GM23338 (cell line): ENCODE measurements at regions not wholly inside any gene's neighbourhood (a gene's known extent, or its start where the extent isn't known, plus 50 kb on each side); places are given as distances from the start of the nearest gene placed in this dataset.

ENCODE experiments used
- ATAC-seq: fragments of 200-7000 bp; cut with Tn5 transposase; 3 replicates; pipeline ENCODE4 v1.9.1; 2020
- DNase-seq: peaks from one replicate; pipeline ENCODE4 v3.0.0-alpha.2; 2015; ENCODE audit warnings: low spot score
- H2AFZ ChIP-seq: fragments of 200-600 bp; sonication (generic); 2 replicates; pipeline ENCODE4 v1.8.0; 2016; ENCODE audit warnings: antibody characterized with exemption, mild to moderate bottlenecking, moderate library complexity
- H3F3A ChIP-seq: fragments of 200-600 bp; sonication (generic); replicated peaks from 2 replicates; pipeline ENCODE4 v1.8.0; 2017; ENCODE audit warnings: antibody characterized with exemption, mixed run types, low read depth
- H3K27ac ChIP-seq: fragments of 200-600 bp; sonication (generic); 2 replicates; pipeline ENCODE4 v1.6.1; 2016; ENCODE audit warnings: low read depth
- H3K27me3 ChIP-seq: fragments of 200-600 bp; sonication (generic); 2 replicates; pipeline ENCODE4 v1.8.0; 2016; ENCODE audit warnings: mild to moderate bottlenecking, mixed run types, moderate library complexity; ENCODE audit not compliant: insufficient read depth
- H3K36me3 ChIP-seq: fragments of 200-600 bp; sonication (generic); 2 replicates; pipeline ENCODE4 v1.8.0; 2016; ENCODE audit warnings: mild to moderate bottlenecking; ENCODE audit not compliant: insufficient read depth
- H3K4me1 ChIP-seq: fragments of 200-600 bp; sonication (generic); 2 replicates; pipeline ENCODE4 v1.8.0; 2016; ENCODE audit warnings: mild to moderate bottlenecking, moderate library complexity; ENCODE audit not compliant: insufficient read depth
- H3K4me2 ChIP-seq: fragments of 200-600 bp; sonication (generic); 2 replicates; pipeline ENCODE4 v1.7.1; 2017; ENCODE audit warnings: mixed run types
- H3K4me3 ChIP-seq: fragments of 200-600 bp; sonication (generic); 2 replicates; pipeline ENCODE4 v1.6.1; 2016; ENCODE audit warnings: mixed run types
- H3K79me2 ChIP-seq: fragments of 200-600 bp; sonication (generic); replicated peaks from 2 replicates; pipeline ENCODE4 v1.8.0; 2017; ENCODE audit warnings: mild to moderate bottlenecking; ENCODE audit not compliant: insufficient read depth
- H3K9me2 ChIP-seq: fragments of 200-600 bp; sonication (generic); 2 replicates; pipeline ENCODE4 v1.8.0; 2017; ENCODE audit not compliant: insufficient read depth
- H4K20me1 ChIP-seq: fragments of 200-600 bp; sonication (generic); replicated peaks from 2 replicates; pipeline ENCODE4 v1.8.0; 2017; ENCODE audit warnings: mild to moderate bottlenecking; ENCODE audit not compliant: insufficient read depth
- H3K27ac Mint-ChIP-seq: 2 replicates; pipeline ENCODE4 v1.8.0; 2020; ENCODE audit warnings: inconsistent platforms, mild to moderate bottlenecking, moderate library complexity, mixed read lengths
- H3K27me3 Mint-ChIP-seq: 3 replicates; pipeline ENCODE4 v1.8.0; 2022; ENCODE audit warnings: low read depth, mild to moderate bottlenecking, moderate library complexity, mixed read lengths, inconsistent platforms; ENCODE audit not compliant: insufficient read depth, poor library complexity
- H3K36me3 Mint-ChIP-seq: 3 replicates; pipeline ENCODE4 v1.8.0; 2021; ENCODE audit warnings: low read depth, mild to moderate bottlenecking, inconsistent platforms, moderate library complexity, mixed read lengths
- H3K4me1 Mint-ChIP-seq: 3 replicates; pipeline ENCODE4 v1.8.0; 2020; ENCODE audit warnings: mild to moderate bottlenecking, inconsistent platforms, mixed read lengths
- H3K4me3 Mint-ChIP-seq: 3 replicates; pipeline ENCODE4 v1.8.0; 2021; ENCODE audit warnings: moderate library complexity, mild to moderate bottlenecking, inconsistent platforms, mixed read lengths
- H3K9me3 Mint-ChIP-seq: 3 replicates; pipeline ENCODE4 v1.8.0; 2020; ENCODE audit warnings: moderate library complexity, mild to moderate bottlenecking, inconsistent platforms, mixed read lengths
- ETS1 ChIP-seq: IDR thresholded peaks from 2 replicates; pipeline ENCODE4 v1.6.1; 2016; ENCODE audit warnings: antibody characterized with exemption
- POLR2AphosphoS5 ChIP-seq: IDR thresholded peaks from 2 replicates; pipeline ENCODE4 v1.6.1; 2016; ENCODE audit warnings: antibody characterized with exemption, low read depth
- REST ChIP-seq: IDR thresholded peaks from one replicate; pipeline ENCODE4 v1.6.1; 2018; ENCODE audit warnings: antibody characterized with exemption; ENCODE audit not compliant: unreplicated experiment
- STAT1 ChIP-seq: IDR thresholded peaks from one replicate; pipeline ENCODE4 v1.6.1; 2016; ENCODE audit warnings: antibody characterized with exemption; ENCODE audit not compliant: unreplicated experiment
- ZNF114 ChIP-seq: fragments of 250-450 bp; sonication (Bioruptor Pico); IDR thresholded peaks from 2 replicates; pipeline ENCODE4 v1.5.0; 2020; ENCODE audit warnings: mild to moderate bottlenecking, moderate library complexity
- TF ChIP-seq, protein P1 (sequence below), 2 experiments: fragments of 200-600 bp in 1 of 2; sonication (generic) in 1 of 2; conservative IDR thresholded peaks; 2 replicates each; pipeline versions ENCODE4 v1.5.1 to v1.6.1; 2016 to 2017; ENCODE audit warnings: antibody characterized with exemption in 2 of 2, low read depth in 2 of 2, mild to moderate bottlenecking in 2 of 2, moderate library complexity in 1 of 2

GRCh38 chr1:29956349-29957030, 720.2 kb downstream of the PTPRU start:
- DNase-seq (no peak), ATAC-seq (no peak)
- Histone ChIP-seq H3K9me2 (no peaks in the 10 kb centered on the region), H4K20me1 (no peaks in the 10 kb centered on the region), H2AFZ (no peak overlapping the region), H3K27ac (no peak overlapping the region), H3K36me3 (no peaks in the 10 kb centered on the region), H3K27me3 (no peaks in the 10 kb centered on the region), H3K4me1 (no peaks in the 10 kb centered on the region), H3K4me3 (no peak overlapping the region), H3K4me2 (no peak overlapping the region), H3K79me2 (no peaks in the 10 kb centered on the region), H3F3A (no peaks in the 10 kb centered on the region)
- TF ChIP-seq STAT1 (no peak), ETS1 (no peak)
- TF ChIP-seq, protein P1, sequence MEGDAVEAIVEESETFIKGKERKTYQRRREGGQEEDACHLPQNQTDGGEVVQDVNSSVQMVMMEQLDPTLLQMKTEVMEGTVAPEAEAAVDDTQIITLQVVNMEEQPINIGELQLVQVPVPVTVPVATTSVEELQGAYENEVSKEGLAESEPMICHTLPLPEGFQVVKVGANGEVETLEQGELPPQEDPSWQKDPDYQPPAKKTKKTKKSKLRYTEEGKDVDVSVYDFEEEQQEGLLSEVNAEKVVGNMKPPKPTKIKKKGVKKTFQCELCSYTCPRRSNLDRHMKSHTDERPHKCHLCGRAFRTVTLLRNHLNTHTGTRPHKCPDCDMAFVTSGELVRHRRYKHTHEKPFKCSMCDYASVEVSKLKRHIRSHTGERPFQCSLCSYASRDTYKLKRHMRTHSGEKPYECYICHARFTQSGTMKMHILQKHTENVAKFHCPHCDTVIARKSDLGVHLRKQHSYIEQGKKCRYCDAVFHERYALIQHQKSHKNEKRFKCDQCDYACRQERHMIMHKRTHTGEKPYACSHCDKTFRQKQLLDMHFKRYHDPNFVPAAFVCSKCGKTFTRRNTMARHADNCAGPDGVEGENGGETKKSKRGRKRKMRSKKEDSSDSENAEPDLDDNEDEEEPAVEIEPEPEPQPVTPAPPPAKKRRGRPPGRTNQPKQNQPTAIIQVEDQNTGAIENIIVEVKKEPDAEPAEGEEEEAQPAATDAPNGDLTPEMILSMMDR (conservative IDR thresholded peaks at IDR 0.05; ENCODE audit: low read depth in 2 of 2): no peak
- H3K9me3 Mint-ChIP-seq: no peaks in the 10 kb centered on the region; the same call in 2 of the 3 replicates
- H3K36me3 Mint-ChIP-seq: no peaks in the 10 kb centered on the region; the same call in 2 of the 3 replicates
- H3K4me3 Mint-ChIP-seq: no peak overlapping the region
- peaks cover 11% of the 10 kb centered on the region for H3K4me1 Mint-ChIP-seq
- H3K27ac Mint-ChIP-seq: no peak overlapping the region
- H3K27me3 Mint-ChIP-seq: peaks cover 2% of the 10 kb centered on the region

GRCh38 chr1:29954591-29954990, 718.3 kb downstream of the PTPRU start:
- no peak overlapping the region; the same call in 1 of the 2 replicates for H3K27ac Mint-ChIP-seq
- H3K27me3 Mint-ChIP-seq: peaks cover 1% of the 10 kb centered on the region
- H3K4me1 ChIP-seq: no peaks in the 10 kb centered on the region
- H3K4me3 ChIP-seq: no peak overlapping the region
- H3K4me3 Mint-ChIP-seq: no peak overlapping the region
- H2AFZ ChIP-seq: no peak overlapping the region
- no peaks in the 10 kb centered on the region; the same call in 2 of the 3 replicates for H3K36me3 Mint-ChIP-seq
- H3K79me2 ChIP-seq: no peaks in the 10 kb centered on the region
- DNase-seq (no peak), ATAC-seq (no peak)
- TF ChIP-seq STAT1: no peak
- no peak for TF ChIP-seq ETS1
- TF ChIP-seq, protein P1 (conservative IDR thresholded peaks at IDR 0.05; ENCODE audit: low read depth in 2 of 2): no peak
- no peak for TF ChIP-seq ZNF114 (CRISPR knock-in tag)
- TF ChIP-seq POLR2AphosphoS5: no peak
- TF ChIP-seq REST: no peak
- no peaks in the 10 kb centered on the region for H3K36me3 ChIP-seq
- H3K4me1 Mint-ChIP-seq: peaks cover 11% of the 10 kb centered on the region
- H3F3A ChIP-seq: no peaks in the 10 kb centered on the region
- no peaks in the 10 kb centered on the region for H3K9me2 ChIP-seq
- no peak overlapping the region for H3K4me2 ChIP-seq
- no peaks in the 10 kb centered on the region for H3K27me3 ChIP-seq
- no peak overlapping the region for H3K27ac ChIP-seq
- peaks cover 3% of the 10 kb centered on the region; the same call in 1 of the 3 replicates for H3K9me3 Mint-ChIP-seq
- no peaks in the 10 kb centered on the region for H4K20me1 ChIP-seq
